Adrenal gland (tissue), 9 donors: ENCODE measurements at regions not wholly inside any gene's neighbourhood (a gene's known extent, or its start where the extent isn't known, plus 50 kb on each side); places are given as distances from the start of the nearest gene placed in this dataset.
"Not testable (repeated sequence)": the region's sequence is repeated elsewhere in the genome, so short reads cannot be mapped to it uniquely, and the experiment has no call there.

Experiments used
- DNase-seq, 7 donors: peaks; one replicate each; pipeline ENCODE4 v3.0.0-alpha.2; 2019 to 2020
- H3K27ac ChIP-seq, 5 donors: fragments of 200-600 bp; sonication (generic) in 4 of 5; 1 replicate in 3 of 5; 2 replicates in 2 of 5; pipeline versions ENCODE4 v1.5.1 to v1.8.0; 2016 to 2020; ENCODE audit warnings: mild to moderate bottlenecking in 1 of 5
- H3K27me3 ChIP-seq: fragments of 200-600 bp; 2 replicates; pipeline ENCODE4 v1.8.0; 2021
- H3K36me3 ChIP-seq, 2 donors: fragments of 200-600 bp; replicated peaks in 1 of 2; 1 replicate in 1 of 2; 2 replicates in 1 of 2; pipeline versions ENCODE4 v1.5.1 to v1.8.0; 2018 to 2022
- H3K4me1 ChIP-seq, 2 donors: fragments of 200-600 bp; replicated peaks in 1 of 2; 1 replicate in 1 of 2; 2 replicates in 1 of 2; pipeline versions ENCODE4 v1.5.1 to v1.8.0; 2018 to 2021
- H3K4me3 ChIP-seq, 4 donors: fragments of 200-600 bp; sonication (generic) in 3 of 4; one replicate each; pipeline ENCODE4 v1.5.1; 2016 to 2018
- H3K9me3 ChIP-seq, 3 donors: fragments of 200-600 bp; sonication (generic) in 1 of 3; replicated peaks in 1 of 3; 1 replicate in 2 of 3; 2 replicates in 1 of 3; pipeline versions ENCODE4 v1.5.1 to v1.8.0; 2016 to 2021
- CTCF ChIP-seq, 6 experiments: fragments of 450-650 bp in 4 of 6; fragments of 200-600 bp in 2 of 6; sonication (generic) in 1 of 6; IDR thresholded peaks; 1 replicate in 5 of 6; 2 replicates in 1 of 6; pipeline versions ENCODE4 v1.5.1 to v1.8.0; 2016 to 2021; ENCODE audit warnings: antibody characterized with exemption in 6 of 6, mild to moderate bottlenecking in 2 of 6, moderate library complexity in 1 of 6
- POLR2A ChIP-seq, 2 donors: fragments of 450-650 bp; IDR thresholded peaks; one replicate each; pipeline ENCODE4 v1.6.1; 2017; ENCODE audit warnings: antibody characterized with exemption in 2 of 2, mild to moderate bottlenecking in 2 of 2, moderate library complexity in 1 of 2
- WGBS, 4 donors: extraction: QIAGEN DNeasy Blood & Tissue Kit in 2 of 4; methylation state at CpG; one replicate each; pipeline versions ENCODE4 v1.1.5 to v1.1.7; 2013 to 2017; 5-methylcytosine and 5-hydroxymethylcytosine counted together
- intact Hi-C, 2 donors: fragments of 100-400 bp; cut with DNase I; formaldehyde crosslinking; loops; one replicate each; pipeline versions ENCODE4 v1.14.1 to v1.15.0; 2022 to 2023
- donor health status: healthy with polysubstance abuse.
- donor health status: Bipolar disorder and iron deficiency.
- donor health status: DM: yes; HTN: yes; CAD: no.
- donor health status: DM: no; HTN: no; CAD: no.
- donor health status: DM: no; HTN: no; CAD: no.

GRCh38 chr3:6025032-6025431 lies 835.9 kb upstream of the GRM7 start:
- TF ChIP-seq POLR2A (IDR thresholded peaks at IDR 0.05) (no peak), CTCF (IDR thresholded peaks at IDR 0.05) (no peak)
- Histone ChIP-seq H3K27ac (no peak overlapping the region), H3K27me3 (no peaks in the 10 kb centered on the region), H3K36me3 (no peaks in the 10 kb centered on the region), H3K9me3 (no peaks in the 10 kb centered on the region), H3K4me1 (no peaks in the 10 kb centered on the region), H3K4me3 (no peak overlapping the region)
- WGBS, 4 donors: 72 to 95% (median 85%) methylated on average over 1 of the region's 1 CpG
- no peak for DNase-seq
- intact Hi-C loops: no loop called here

- intact Hi-C loops, DNase-seq, H3K27ac ChIP-seq, H3K4me3 ChIP-seq, H3K9me3 ChIP-seq, H3K36me3 ChIP-seq, H3K27me3 ChIP-seq, H3K4me1 ChIP-seq: not testable (repeated sequence)
- WGBS, 4 donors: 51 to 69% (median 57%) methylated on average over 4 of the region's 4 CpGs
Observed at GRCh38 chr3:6030648-6031047, 830.3 kb upstream of the GRM7 start.

- Histone ChIP-seq H3K9me3 (no peaks in the 10 kb centered on the region), H3K4me1 (no peaks in the 10 kb centered on the region), H3K27ac (no peak overlapping the region), H3K4me3 (no peak overlapping the region), H3K36me3 (no peaks in the 10 kb centered on the region), H3K27me3 (no peaks in the 10 kb centered on the region)
- WGBS, 4 donors: 82 to 93% (median 88%) methylated on average over 4 to 6 of the region's 6 CpGs
- TF ChIP-seq CTCF (IDR thresholded peaks at IDR 0.05) (no peak), POLR2A (IDR thresholded peaks at IDR 0.05) (no peak)
- intact Hi-C loops: no loop called here
- DNase-seq: no peak
Observed at GRCh38 chr3:6035626-6036025, 825.3 kb upstream of the GRM7 start.

- no peak for DNase-seq
- no peaks in the 10 kb centered on the region for H3K36me3 ChIP-seq
- H3K27ac ChIP-seq: no peak overlapping the region
- H3K4me3 ChIP-seq: no peak overlapping the region
- H3K9me3 ChIP-seq: no peaks in the 10 kb centered on the region
- no peaks in the 10 kb centered on the region for H3K27me3 ChIP-seq
- H3K4me1 ChIP-seq: no peaks in the 10 kb centered on the region
- TF ChIP-seq CTCF (IDR thresholded peaks at IDR 0.05) (no peak), POLR2A (IDR thresholded peaks at IDR 0.05) (no peak)
- WGBS, 4 donors: 57 to 80% (median 72%) methylated on average over 3 of the region's 3 CpGs
- intact Hi-C loops: no loop called here
Observed at GRCh38 chr3:6039971-6040370, 820.9 kb upstream of the GRM7 start.

- intact Hi-C loops: no loop called here
- WGBS, 4 donors: 19 to 64% (median 29%) methylated on average over 1 of the region's 1 CpG
- TF ChIP-seq POLR2A (IDR thresholded peaks at IDR 0.05) (no peak), CTCF (IDR thresholded peaks at IDR 0.05) (no peak)
- Histone ChIP-seq H3K9me3 (no peaks in the 10 kb centered on the region), H3K4me3 (no peak overlapping the region), H3K4me1 (no peaks in the 10 kb centered on the region), H3K27ac (no peak overlapping the region), H3K36me3 (no peaks in the 10 kb centered on the region), H3K27me3 (no peaks in the 10 kb centered on the region)
- no peak for DNase-seq
Observed at GRCh38 chr3:6041894-6042293, 819.0 kb upstream of the GRM7 start.
